CD4-positive, alpha-beta T cell (primary cell): ENCODE measurements at regions not wholly inside any gene's neighbourhood (a gene's known extent, or its start where the extent isn't known, plus 50 kb on each side); places are given as distances from the start of the nearest gene placed in this dataset.

Experiments used
- ATAC-seq: fragments of 200-7000 bp; cut with Tn5 transposase; one replicate; pipeline ENCODE4 v1.10.0; 2022; ENCODE audit warnings: mild to moderate bottlenecking; ENCODE audit not compliant: poor library complexity
- CTCF ChIA-PET: fragments of 350-600 bp; sonication (Branson Sonifier 250); formaldehyde crosslinking; loops from one replicate; lab custom pipeline; 2021; ENCODE audit warnings: antibody characterized with exemption, inconsistent platforms; lab: Charles Lee
- POLR2A ChIA-PET: fragments of 350-600 bp; sonication (Branson Sonifier 250); formaldehyde crosslinking; loops from one replicate; lab custom pipeline; 2021; ENCODE audit warnings: antibody characterized with exemption, inconsistent platforms; lab: Charles Lee
- DNase-seq, 14 experiments: peaks; one replicate each; pipeline ENCODE4 v3.0.0-alpha.2; 2013 to 2020; ENCODE audit warnings: mixed read lengths in 2 of 14
- H3K27ac ChIP-seq, 2 donors: one replicate each; pipeline versions ENCODE4 v1.5.1 to v1.7.0; 2013; ENCODE audit warnings: low read length in 2 of 2, low read depth in 1 of 2, mild to moderate bottlenecking in 1 of 2
- H3K27me3 ChIP-seq, 2 experiments: 1 replicate in 1 of 2; 2 replicates in 1 of 2; pipeline versions ENCODE4 v1.6.1 to v1.7.0; 2013; ENCODE audit warnings: low read length in 2 of 2, control low read depth in 1 of 2, mild to moderate bottlenecking in 1 of 2, moderate library complexity in 1 of 2; ENCODE audit not compliant: insufficient read depth in 2 of 2, control insufficient read depth in 1 of 2
- H3K36me3 ChIP-seq: one replicate; pipeline ENCODE4 v1.6.1; 2013; ENCODE audit warnings: low read length, control low read depth; ENCODE audit not compliant: insufficient read depth
- H3K4me1 ChIP-seq: one replicate; pipeline ENCODE4 v1.6.1; 2013; ENCODE audit warnings: low read length, control low read depth; ENCODE audit not compliant: insufficient read depth
- H3K4me3 ChIP-seq: one replicate; pipeline ENCODE4 v1.5.1; 2013; ENCODE audit warnings: mild to moderate bottlenecking, low read length, moderate library complexity
- H3K9me3 ChIP-seq, 2 experiments: 1 replicate in 1 of 2; 2 replicates in 1 of 2; pipeline versions ENCODE4 v1.6.1 to v1.7.0; 2013; ENCODE audit warnings: low read length in 2 of 2, mild to moderate bottlenecking in 2 of 2, control low read depth in 1 of 2, moderate library complexity in 1 of 2; ENCODE audit not compliant: control insufficient read depth in 1 of 2, insufficient read depth in 1 of 2
- H3K27ac Mint-ChIP-seq: one replicate; pipeline ENCODE4 v1.8.0; 2020; ENCODE audit warnings: mixed read lengths
- H3K27me3 Mint-ChIP-seq: one replicate; pipeline ENCODE4 v1.8.0; 2021; ENCODE audit warnings: mixed read lengths
- H3K36me3 Mint-ChIP-seq: one replicate; pipeline ENCODE4 v1.8.0; 2021; ENCODE audit warnings: low read depth, mixed read lengths
- H3K4me1 Mint-ChIP-seq: one replicate; pipeline ENCODE4 v1.8.0; 2021; ENCODE audit warnings: low read depth, mixed read lengths
- H3K4me3 Mint-ChIP-seq: one replicate; pipeline ENCODE4 v1.8.0; 2020; ENCODE audit warnings: mild to moderate bottlenecking, mixed read lengths
- H3K9me3 Mint-ChIP-seq: one replicate; pipeline ENCODE4 v1.8.0; 2020; ENCODE audit warnings: mixed read lengths
- CTCF ChIP-seq: fragments of 200-600 bp; IDR thresholded peaks from one replicate; pipeline ENCODE4 v1.8.0; 2022; ENCODE audit warnings: antibody characterized with exemption, mild to moderate bottlenecking
- intact Hi-C, 2 experiments: fragments of 100-400 bp; cut with DNase I in 1 of 2; cut with micrococcal nuclease in 1 of 2; formaldehyde crosslinking; loops; one replicate each; pipeline versions ENCODE4 v1.15.1 to v1.9.0; 2023 to 2025; cut with DNase I, micrococcal nuclease

GRCh38 chr1:203926025-203926540 is 64.7 kb downstream of the SNRPE start:
- no peak overlapping the region for H3K4me3 ChIP-seq

GRCh38 chr1:203929741-203930309 is 68.4 kb downstream of the SNRPE start:
- Histone ChIP-seq H3K4me1 (no peaks in the 10 kb centered on the region), H3K9me3 (no peaks in the 10 kb centered on the region), H3K4me3 (no peak overlapping the region), H3K36me3 (no peaks in the 10 kb centered on the region), H3K27ac (no peak overlapping the region), H3K27me3 (peaks cover 0 to 2% of the 10 kb centered on the region in 2 experiments)
- TF ChIP-seq CTCF: no peak
- Mint-ChIP-seq H3K9me3 (no peaks in the 10 kb centered on the region), H3K27ac (no peak overlapping the region), H3K36me3 (no peaks in the 10 kb centered on the region), H3K4me1 (peaks cover 5% of the 10 kb centered on the region), H3K4me3 (no peak overlapping the region), H3K27me3 (peaks cover 13% of the 10 kb centered on the region)
- ChIA-PET CTCF (no interaction called here), POLR2A (no interaction called here)
- DNase-seq (no peak), ATAC-seq (no peak)
- intact Hi-C loops: no loop called here

More at GRCh38 chr1:203926025-203926540, 64.7 kb downstream of the SNRPE start:
- H3K9me3 ChIP-seq: no peaks in the 10 kb centered on the region
- Mint-ChIP-seq H3K4me3 (no peak overlapping the region), H3K36me3 (no peaks in the 10 kb centered on the region), H3K4me1 (peaks cover 5% of the 10 kb centered on the region), H3K27me3 (peaks cover 2% of the 10 kb centered on the region), H3K9me3 (no peaks in the 10 kb centered on the region), H3K27ac (no peak overlapping the region)
- ChIA-PET CTCF (no interaction called here), POLR2A (no interaction called here)
- DNase-seq (no peak), ATAC-seq (no peak)
- no peak overlapping the region for H3K27ac ChIP-seq
- no peaks in the 10 kb centered on the region for H3K4me1 ChIP-seq
- no peaks in the 10 kb centered on the region for H3K27me3 ChIP-seq
- intact Hi-C loops: no loop called here
- no peaks in the 10 kb centered on the region for H3K36me3 ChIP-seq
- TF ChIP-seq CTCF: no peak

- no peaks in the 10 kb centered on the region for H3K36me3 Mint-ChIP-seq
- CTCF ChIA-PET: no interaction called here
- Histone ChIP-seq H3K4me1 (no peaks in the 10 kb centered on the region), H3K9me3 (no peaks in the 10 kb centered on the region), H3K4me3 (no peak overlapping the region), H3K27ac (no peak overlapping the region), H3K36me3 (no peaks in the 10 kb centered on the region), H3K27me3 (peaks cover 0 to 2% of the 10 kb centered on the region in 2 experiments)
- H3K27ac Mint-ChIP-seq: no peak overlapping the region
- peaks cover 13% of the 10 kb centered on the region for H3K27me3 Mint-ChIP-seq
- peaks cover 5% of the 10 kb centered on the region for H3K4me1 Mint-ChIP-seq
- H3K9me3 Mint-ChIP-seq: no peaks in the 10 kb centered on the region
- ATAC-seq (no peak), DNase-seq (no peak)
- H3K4me3 Mint-ChIP-seq: no peak overlapping the region
- intact Hi-C loops: no loop called here
- no peak for TF ChIP-seq CTCF
- POLR2A ChIA-PET: no interaction called here
Measured at GRCh38 chr1:203930342-203930741, 68.9 kb downstream of the SNRPE start.
